ENCODE measurements at regions not wholly inside any gene's neighbourhood (a gene's known extent, or its start where the extent isn't known, plus 50 kb on each side); places are given as distances from the start of the nearest gene placed in this dataset.

DNA sequence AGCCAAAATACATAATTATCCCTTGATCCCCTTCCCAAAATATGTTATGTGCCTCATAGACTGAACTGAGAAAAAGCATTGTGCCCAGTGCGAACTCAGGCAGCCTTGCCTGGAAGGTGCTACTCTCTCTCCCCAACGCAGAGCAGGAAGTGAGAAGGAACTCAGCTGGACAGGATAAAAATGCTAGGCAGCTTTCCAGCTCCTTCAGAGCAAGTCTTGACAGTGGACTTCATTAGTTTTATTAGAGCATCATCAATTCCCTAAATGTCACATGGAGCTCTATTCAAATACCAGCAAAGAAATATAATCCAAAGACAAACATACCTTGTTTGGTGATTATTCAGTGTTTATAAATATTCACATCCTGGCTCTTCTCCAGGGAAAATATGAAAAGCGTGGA is 202.4 kb downstream of the RFC3 start:
- TF ChIP-seq, protein P1, sequence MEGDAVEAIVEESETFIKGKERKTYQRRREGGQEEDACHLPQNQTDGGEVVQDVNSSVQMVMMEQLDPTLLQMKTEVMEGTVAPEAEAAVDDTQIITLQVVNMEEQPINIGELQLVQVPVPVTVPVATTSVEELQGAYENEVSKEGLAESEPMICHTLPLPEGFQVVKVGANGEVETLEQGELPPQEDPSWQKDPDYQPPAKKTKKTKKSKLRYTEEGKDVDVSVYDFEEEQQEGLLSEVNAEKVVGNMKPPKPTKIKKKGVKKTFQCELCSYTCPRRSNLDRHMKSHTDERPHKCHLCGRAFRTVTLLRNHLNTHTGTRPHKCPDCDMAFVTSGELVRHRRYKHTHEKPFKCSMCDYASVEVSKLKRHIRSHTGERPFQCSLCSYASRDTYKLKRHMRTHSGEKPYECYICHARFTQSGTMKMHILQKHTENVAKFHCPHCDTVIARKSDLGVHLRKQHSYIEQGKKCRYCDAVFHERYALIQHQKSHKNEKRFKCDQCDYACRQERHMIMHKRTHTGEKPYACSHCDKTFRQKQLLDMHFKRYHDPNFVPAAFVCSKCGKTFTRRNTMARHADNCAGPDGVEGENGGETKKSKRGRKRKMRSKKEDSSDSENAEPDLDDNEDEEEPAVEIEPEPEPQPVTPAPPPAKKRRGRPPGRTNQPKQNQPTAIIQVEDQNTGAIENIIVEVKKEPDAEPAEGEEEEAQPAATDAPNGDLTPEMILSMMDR (IDR thresholded peaks at IDR 0.05): no peak
- no peak for TF ChIP-seq POLR2A (IDR thresholded peaks at IDR 0.05)

Measured in esophagus squamous epithelium (tissue), 4 donors.